MG63 (cell line): ENCODE measurements at regions not wholly inside any gene's neighbourhood (a gene's known extent, or its start where the extent isn't known, plus 50 kb on each side); places are given as distances from the start of the nearest gene placed in this dataset.
"Not testable (repeated sequence)": the region's sequence is repeated elsewhere in the genome, so short reads cannot be mapped to it uniquely, and the experiment has no call there.

Experiments used
- DNase-seq: peaks from one replicate; pipeline ENCODE4 v3.0.0-alpha.2; 2020
- H3K27me3 ChIP-seq: fragments of 250-450 bp; sonication (Bioruptor Pico); 2 replicates; pipeline ENCODE4 v1.5.1; 2020; ENCODE audit warnings: mild to moderate bottlenecking, moderate library complexity
- H3K36me3 ChIP-seq: fragments of 250-450 bp; sonication (Bioruptor Pico); 2 replicates; pipeline ENCODE4 v1.5.1; 2020; ENCODE audit warnings: mild to moderate bottlenecking, moderate library complexity
- H3K4me3 ChIP-seq: fragments of 250-450 bp; sonication (Bioruptor Pico); 2 replicates; pipeline ENCODE4 v1.5.1; 2020; ENCODE audit warnings: mild to moderate bottlenecking, moderate library complexity
- H3K9me3 ChIP-seq: fragments of 250-450 bp; sonication (Bioruptor Pico); 2 replicates; pipeline ENCODE4 v1.5.1; 2020; ENCODE audit warnings: mild to moderate bottlenecking, moderate library complexity

DNA sequence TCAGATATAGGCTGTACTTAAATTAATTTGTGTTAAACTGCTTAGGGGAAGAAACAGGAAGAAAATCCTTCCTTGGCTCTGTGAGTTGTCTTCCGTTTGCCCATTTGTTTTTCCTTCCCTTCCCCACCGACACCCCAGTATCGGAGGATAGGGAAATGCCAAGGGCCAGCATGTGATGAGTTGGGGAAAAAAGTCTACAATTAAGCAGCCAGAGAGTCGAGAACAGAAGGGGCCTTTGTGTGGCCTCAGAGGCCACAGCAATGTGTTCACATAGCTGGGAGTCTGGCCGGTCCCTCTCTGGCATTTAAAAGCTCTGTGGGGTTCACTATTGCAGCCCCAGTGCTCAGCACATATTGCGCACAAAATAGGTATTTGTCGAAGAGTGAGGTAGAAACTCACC is 489.3 kb downstream of the MATN1 start:
- Histone ChIP-seq H3K27me3 (no peaks in the 10 kb centered on the region), H3K36me3 (no peaks in the 10 kb centered on the region), H3K4me3 (no peak overlapping the region), H3K9me3 (no peaks in the 10 kb centered on the region)
- no peak for DNase-seq

DNA sequence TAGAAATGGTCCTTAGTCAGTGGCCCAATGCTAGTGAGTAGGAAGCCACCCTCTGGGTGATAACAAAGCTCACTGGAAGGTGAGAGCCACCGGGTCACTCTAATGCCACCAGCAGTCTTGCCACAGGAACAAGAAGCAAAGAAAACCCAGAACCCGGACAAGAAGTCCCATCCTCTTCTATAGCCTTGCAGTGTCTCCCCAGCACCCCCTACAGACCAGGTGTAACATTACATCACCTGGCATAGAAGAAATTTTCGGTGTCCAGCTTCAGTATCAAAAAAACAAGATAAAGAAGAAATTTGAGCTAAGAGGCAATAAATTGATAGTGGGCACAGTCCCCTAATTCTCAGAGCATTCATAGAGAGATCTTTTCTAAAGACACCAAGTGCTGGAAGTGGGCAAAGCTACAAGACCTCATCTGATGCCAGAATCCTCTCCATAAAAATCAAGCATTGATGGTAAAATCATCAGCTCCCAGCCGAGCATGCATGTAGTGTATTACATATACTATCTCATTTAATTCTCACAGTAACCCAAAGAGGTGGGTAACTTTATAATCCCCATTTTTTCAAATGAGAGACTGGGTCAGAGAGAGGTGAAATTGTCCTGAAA is 491.0 kb downstream of the MATN1 start:
- Histone ChIP-seq H3K9me3 (no peaks in the 10 kb centered on the region), H3K36me3 (no peaks in the 10 kb centered on the region), H3K27me3 (no peaks in the 10 kb centered on the region), H3K4me3 (no peak overlapping the region)
- DNase-seq: no peak

DNA sequence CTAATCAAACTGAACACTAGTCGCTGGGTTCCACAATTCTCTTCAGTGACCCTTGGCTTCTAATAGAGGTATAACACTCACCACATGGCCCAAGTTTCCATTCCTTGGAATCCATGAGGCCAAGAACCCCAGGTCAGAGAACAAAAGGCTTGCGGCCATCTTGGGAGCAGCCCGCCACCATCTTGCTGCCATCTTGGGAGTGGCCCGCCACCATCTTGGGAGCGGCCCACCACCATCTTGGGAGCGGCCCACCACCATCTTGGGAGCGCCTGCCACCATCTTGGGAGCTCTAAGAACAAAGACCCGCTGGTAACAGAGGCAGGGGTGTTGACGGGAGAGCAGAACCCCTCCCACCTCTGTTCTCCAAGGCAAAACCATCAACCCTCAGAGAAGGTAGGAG is 493.4 kb downstream of the MATN1 start:
- Histone ChIP-seq H3K9me3 (no peaks in the 10 kb centered on the region), H3K36me3 (no peaks in the 10 kb centered on the region), H3K27me3 (no peaks in the 10 kb centered on the region), H3K4me3 (no peak overlapping the region)
- no peak for DNase-seq

DNA sequence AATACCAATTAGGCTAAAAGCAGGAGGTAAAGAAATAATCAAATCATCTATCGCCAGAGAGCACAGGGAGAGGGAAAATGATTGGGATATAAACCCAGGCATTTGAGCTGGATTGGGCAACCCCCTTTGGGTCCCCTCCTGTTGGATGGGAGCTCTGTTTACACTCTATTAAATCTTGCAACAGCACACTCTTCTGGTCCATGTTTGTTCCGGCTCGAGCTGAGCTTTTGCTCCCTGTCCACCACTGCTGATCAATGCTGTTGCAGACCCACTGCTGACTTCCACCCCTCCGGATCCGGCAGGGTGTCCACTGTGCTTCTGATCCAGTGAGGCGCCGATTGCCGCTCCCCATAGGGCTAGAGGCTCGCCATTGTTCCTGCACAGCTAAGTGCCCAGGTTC is 493.8 kb downstream of the MATN1 start:
- H3K4me3 ChIP-seq: no peak overlapping the region
- no peak for DNase-seq
- H3K27me3 ChIP-seq: no peaks in the 10 kb centered on the region
- H3K36me3 ChIP-seq: no peaks in the 10 kb centered on the region
- no peaks in the 10 kb centered on the region for H3K9me3 ChIP-seq

DNA sequence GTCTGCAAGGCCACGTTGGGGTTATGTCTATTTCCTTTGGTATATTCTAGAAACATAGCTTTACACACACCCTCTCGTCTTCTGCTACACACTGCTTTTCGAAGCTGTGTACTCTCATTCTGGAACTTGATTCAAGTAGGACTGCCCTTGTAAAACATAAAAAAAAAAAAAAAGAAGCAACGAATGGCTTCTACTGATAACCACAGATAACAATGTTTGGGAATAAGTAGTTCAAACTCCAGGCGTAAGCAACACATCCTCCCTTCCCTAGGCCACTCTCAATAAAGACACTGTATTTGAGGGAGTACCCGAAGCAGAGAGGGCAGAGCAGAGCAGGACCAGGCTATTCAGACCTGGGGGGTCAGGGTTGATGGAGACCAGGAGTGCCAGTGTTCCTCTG is 496.7 kb downstream of the MATN1 start:
- no peak for DNase-seq
- Histone ChIP-seq H3K36me3 (no peaks in the 10 kb centered on the region), H3K4me3 (no peak overlapping the region), H3K9me3 (no peaks in the 10 kb centered on the region), H3K27me3 (no peaks in the 10 kb centered on the region)

DNA sequence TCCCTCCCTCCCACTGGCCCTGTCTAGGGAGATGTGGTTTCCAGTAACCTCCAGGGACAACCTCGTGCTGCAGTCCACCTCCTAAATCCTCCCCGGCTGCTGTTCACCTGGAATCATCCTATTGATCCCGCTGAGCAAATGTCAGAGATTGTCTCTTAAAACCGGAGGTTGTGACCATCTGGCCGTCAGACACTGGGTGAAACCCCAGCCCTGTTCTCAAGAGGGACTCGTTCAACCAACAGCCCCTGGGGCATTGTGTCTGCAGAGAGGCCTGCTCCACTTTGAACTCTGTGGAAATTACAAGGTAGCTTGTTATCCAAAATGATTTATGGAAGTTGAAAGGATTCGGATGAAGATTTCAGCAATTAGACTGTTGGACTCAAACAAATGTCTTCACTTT is 498.0 kb downstream of the MATN1 start:
- no peaks in the 10 kb centered on the region for H3K36me3 ChIP-seq
- DNase-seq: no peak
- no peaks in the 10 kb centered on the region for H3K9me3 ChIP-seq
- H3K4me3 ChIP-seq: no peak overlapping the region
- H3K27me3 ChIP-seq: no peaks in the 10 kb centered on the region

DNA sequence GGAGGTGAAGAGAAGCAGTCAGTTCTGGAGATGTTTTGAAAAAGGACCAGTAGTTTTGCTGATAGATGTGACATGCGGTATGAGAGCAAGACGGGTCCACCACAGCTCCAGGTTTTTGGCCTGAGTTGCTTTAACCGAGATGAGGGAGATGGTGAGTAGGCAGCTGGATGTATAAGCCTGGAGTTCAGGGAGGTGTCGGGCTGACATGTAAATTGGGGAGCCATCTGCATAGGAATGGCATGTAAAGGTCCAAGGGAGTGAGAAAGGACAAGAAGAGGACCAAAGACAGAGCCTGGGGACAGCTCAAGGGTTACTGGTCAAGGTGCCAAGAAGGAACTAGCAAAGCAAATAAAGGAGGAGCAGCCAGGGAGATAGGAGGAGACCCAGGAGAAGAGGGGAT is 503.7 kb downstream of the MATN1 start:
- no peaks in the 10 kb centered on the region for H3K27me3 ChIP-seq
- H3K4me3 ChIP-seq: no peak overlapping the region
- no peaks in the 10 kb centered on the region for H3K36me3 ChIP-seq
- H3K9me3 ChIP-seq: no peaks in the 10 kb centered on the region
- no peak for DNase-seq

DNA sequence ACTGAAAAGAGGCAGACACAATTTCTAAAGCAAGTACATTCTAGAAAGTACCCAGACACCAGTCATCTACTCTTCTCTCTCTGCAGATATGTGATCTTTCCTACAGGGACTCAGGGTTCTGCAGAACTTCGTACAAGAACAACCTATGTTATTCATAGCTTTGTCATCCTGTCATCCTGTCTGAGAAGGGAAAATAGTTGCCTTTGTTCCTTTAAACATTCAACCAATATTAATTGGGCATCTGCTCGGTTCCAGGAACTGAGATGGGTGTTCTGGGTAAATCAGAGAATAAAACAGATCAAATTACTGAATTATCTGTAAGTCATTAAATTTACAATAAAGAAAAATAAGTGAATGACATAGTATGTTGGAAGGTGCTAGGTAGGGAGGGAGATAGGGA is 504.9 kb downstream of the MATN1 start:
- Histone ChIP-seq H3K36me3 (no peaks in the 10 kb centered on the region), H3K27me3 (no peaks in the 10 kb centered on the region), H3K9me3 (no peaks in the 10 kb centered on the region), H3K4me3 (no peak overlapping the region)
- no peak for DNase-seq

DNA sequence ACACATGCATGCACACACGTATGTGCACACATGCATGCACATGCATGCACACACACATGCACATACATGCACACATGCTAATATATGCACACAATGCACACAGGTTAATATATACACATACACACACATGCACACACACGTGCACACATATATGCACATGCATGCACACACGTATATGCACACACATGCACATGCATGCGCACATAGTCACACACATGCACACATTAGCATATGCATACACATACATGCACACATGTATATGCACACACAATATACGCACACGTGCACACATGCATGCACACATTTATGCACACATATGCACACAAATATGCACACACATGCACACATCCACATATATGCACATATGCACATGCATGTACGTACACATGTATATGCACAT is 506.8 kb downstream of the MATN1 start:
- H3K4me3 ChIP-seq: no peak overlapping the region
- H3K36me3 ChIP-seq: no peaks in the 10 kb centered on the region
- no peaks in the 10 kb centered on the region for H3K27me3 ChIP-seq
- H3K9me3 ChIP-seq: no peaks in the 10 kb centered on the region
- DNase-seq: no peak

DNA sequence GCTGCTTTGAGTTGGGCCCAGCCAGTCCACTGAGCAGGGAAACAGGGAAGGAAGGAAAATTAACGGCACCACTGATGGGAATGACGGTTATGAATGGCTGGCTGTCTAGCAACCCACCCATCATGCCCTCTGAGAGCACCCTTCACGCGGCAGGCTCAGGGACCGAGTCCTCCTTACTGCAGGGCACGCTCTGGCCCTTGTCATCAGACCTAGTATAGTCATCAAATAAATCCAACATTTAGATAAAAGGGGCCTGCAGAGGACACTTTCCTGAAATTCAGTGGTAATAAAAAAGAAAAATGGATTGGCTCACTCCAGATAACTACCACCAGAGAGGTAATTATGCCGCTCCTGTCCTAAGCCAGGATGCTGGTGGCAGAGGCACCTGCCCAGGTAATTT is 509.4 kb downstream of the MATN1 start:
- no peak for DNase-seq
- Histone ChIP-seq H3K27me3 (no peaks in the 10 kb centered on the region), H3K9me3 (no peaks in the 10 kb centered on the region), H3K36me3 (no peaks in the 10 kb centered on the region), H3K4me3 (no peak overlapping the region)

DNA sequence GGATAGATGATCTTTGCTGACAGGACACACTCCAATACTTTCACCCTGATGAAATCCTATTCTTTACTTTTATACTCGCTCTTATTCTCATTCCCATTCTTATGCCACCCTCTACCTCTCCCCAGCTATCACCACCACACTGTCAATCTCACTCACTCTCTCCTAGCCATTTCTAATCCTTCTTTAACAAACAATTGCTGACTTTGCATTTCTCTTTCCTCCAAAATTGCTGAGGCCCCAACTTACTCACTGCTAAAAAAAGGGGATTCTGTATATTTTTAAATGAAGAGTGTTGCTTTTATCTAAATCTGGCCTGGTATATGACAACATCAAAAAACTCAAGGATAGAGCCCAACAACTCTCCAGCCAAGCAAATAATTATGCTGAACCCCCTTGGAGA is 515.4 kb downstream of the MATN1 start:
- not testable (repeated sequence) for DNase-seq, H3K4me3 ChIP-seq, H3K36me3 ChIP-seq, H3K9me3 ChIP-seq, H3K27me3 ChIP-seq

DNA sequence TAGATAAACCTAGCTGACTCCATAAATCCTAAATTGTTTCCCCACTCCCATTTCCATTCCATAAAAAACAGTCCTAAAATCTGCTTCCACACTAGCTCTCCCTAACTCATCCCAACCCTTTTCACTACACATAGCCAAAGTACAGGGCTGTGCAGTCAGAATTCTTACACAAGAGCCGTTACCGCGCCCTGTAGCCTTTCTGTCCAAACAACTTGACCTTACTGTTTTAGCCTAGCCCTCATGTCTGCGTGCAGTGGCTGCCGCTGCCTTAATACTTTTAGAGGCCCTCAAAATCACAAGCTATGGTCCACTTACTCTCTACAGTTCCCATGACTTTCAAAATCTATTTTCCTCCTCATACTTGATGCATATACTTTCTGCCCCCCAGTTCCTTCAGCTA is 516.8 kb downstream of the MATN1 start:
- not testable (repeated sequence) for DNase-seq, H3K27me3 ChIP-seq, H3K9me3 ChIP-seq, H3K4me3 ChIP-seq, H3K36me3 ChIP-seq

DNA sequence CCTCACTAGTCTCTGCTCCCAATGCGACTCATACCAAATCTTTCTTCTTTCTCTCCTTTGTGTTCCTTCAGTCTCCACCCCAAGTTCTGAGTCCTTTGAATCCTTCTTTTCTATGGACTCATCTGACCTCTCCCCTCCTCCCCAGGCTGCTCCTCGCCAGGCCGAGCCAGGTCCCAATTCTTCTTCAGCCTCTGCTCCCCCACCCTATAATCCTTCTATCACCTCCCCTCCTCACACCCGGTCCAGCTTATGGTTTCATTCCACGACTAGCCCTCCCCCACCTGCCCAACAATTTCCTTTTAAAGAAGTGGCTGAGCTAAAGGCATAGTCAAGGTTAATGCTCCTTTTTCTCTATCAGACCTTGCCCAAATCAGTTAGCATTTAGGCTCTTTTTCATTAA is 518.5 kb downstream of the MATN1 start:
- H3K36me3 ChIP-seq, H3K4me3 ChIP-seq, H3K9me3 ChIP-seq, H3K27me3 ChIP-seq, DNase-seq: not testable (repeated sequence)

DNA sequence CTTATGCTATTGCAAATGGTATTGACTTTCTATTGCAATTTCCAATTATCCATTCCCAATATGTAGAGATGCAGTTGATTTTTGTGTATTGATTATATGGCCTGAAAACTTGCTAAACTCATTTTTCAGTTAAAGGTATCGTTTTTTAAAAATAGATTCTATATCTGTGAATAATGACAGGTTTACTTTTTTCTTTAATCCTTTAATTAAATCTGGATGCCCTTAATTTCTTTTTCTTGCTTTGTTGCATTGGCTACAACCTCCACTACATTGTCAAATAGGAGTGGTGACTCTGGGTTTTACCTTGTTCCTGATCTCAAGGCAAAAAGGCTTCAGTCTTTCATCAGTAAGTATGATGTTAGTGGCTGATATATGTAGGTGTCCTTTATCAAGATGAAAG is 522.4 kb downstream of the MATN1 start:
- no peaks in the 10 kb centered on the region for H3K27me3 ChIP-seq
- H3K4me3 ChIP-seq: no peak overlapping the region
- H3K36me3 ChIP-seq: no peaks in the 10 kb centered on the region
- no peak for DNase-seq
- H3K9me3 ChIP-seq: peaks cover 6% of the 10 kb centered on the region; the same call in 1 of the 2 replicates

DNA sequence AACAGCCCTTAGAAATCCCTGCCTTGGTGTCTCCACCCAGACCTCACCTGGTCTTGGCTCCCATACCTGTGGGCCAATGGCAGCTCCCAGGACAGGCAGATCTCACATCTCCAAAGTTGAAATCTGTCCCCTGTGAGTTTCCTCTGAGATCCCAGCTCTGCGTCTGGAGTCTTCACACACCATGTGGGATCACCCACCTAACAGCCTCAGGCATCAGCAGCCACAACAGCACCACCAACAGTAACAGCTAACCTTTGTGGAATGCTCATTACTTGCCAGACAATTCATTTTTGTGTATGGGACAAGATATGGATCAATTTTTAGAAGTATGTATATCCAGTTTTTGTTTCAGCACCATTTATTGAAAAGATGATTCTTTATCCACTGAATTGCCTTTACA is 523.2 kb downstream of the MATN1 start:
- H3K27me3 ChIP-seq: no peaks in the 10 kb centered on the region
- peaks cover 6% of the 10 kb centered on the region; the same call in 1 of the 2 replicates for H3K9me3 ChIP-seq
- no peaks in the 10 kb centered on the region for H3K36me3 ChIP-seq
- H3K4me3 ChIP-seq: no peak overlapping the region
- peak; percentile 8 for DNase-seq

DNA sequence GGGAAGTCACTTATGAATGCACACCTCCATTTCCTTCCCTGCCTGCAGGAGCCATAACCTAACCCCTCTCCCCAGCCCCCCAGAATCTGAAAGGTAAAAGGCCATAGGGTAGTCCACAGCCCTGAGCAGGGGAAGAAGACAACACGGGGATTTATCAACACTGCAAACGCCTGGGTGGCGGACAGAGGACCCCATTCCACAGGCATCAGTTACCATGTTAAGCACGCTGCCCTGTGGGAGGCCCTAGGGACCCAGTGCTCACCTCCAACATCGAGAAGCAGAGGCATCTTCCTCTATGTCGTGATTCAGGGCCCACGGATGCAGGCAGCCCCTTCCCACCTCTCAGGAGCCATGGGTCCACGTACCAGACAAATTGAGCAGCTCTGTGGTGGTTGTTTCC is 523.8 kb downstream of the MATN1 start:
- no peak for DNase-seq

DNA sequence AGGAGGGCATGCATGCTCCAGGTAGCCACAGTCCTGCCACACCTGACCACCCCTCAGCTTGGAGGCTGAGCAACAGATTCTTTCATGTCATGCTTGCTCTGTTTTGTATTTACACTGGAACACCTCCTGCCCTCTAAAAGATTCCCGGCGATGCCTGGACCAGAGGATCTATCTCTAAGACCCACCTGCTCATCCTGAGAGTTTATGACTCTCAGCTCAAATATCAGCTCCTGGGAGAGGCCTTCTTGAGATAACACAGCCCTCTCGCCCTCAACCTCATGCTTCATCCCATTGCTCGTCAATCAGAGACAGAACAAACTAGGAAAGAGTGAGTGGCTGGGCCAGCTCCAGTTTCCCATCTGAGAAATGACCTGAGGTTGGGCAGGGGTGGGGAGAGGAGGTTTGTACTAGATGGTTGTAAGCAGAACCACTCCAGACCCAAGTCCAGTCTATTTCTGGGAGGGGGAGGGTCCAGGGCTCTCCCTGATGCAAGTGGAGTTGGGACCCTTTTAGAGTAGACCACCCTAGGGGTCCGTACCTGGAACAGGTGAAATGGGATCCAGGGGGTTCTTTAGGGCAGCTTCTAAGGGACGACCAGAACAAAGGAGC is 524.5 kb downstream of the MATN1 start:
- no peak for DNase-seq
- Histone ChIP-seq H3K36me3 (no peaks in the 10 kb centered on the region), H3K4me3 (no peak overlapping the region), H3K9me3 (peaks cover 6% of the 10 kb centered on the region; the same call in 1 of the 2 replicates), H3K27me3 (no peaks in the 10 kb centered on the region)

More for the DNA sequence above, 523.8 kb downstream of the MATN1 start:
- no peaks in the 10 kb centered on the region for H3K36me3 ChIP-seq
- no peak overlapping the region for H3K4me3 ChIP-seq
- H3K27me3 ChIP-seq: no peaks in the 10 kb centered on the region
- peaks cover 6% of the 10 kb centered on the region; the same call in 1 of the 2 replicates for H3K9me3 ChIP-seq

DNA sequence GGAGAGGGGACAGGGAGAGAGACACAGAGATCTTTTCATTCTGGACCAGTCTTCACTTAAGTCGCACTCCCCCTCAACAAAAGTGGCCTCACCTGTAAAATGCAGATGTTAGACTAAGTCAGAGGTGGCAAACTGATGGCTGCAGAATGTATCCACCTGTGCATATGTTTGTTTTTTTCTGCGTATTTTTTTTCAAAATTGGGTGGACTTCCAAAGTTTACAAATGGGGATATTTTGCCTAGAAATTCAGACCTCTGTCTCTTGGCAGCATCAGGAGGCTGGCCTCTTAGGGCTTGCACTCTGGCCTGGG is 525.0 kb downstream of the MATN1 start:
- Histone ChIP-seq H3K27me3 (no peaks in the 10 kb centered on the region), H3K4me3 (no peak overlapping the region), H3K36me3 (no peaks in the 10 kb centered on the region), H3K9me3 (peaks cover 6% of the 10 kb centered on the region; the same call in 1 of the 2 replicates)
- DNase-seq: no peak
